H1 (cell line): ENCODE measurements at regions not wholly inside any gene's neighbourhood (a gene's known extent, or its start where the extent isn't known, plus 50 kb on each side); places are given as distances from the start of the nearest gene placed in this dataset.

Source experiments
- CTCF ChIA-PET: fragments of 300-600 bp; sonication (Branson Sonifier 250); formaldehyde crosslinking; loops from one replicate; lab custom pipeline; 2021; ENCODE audit not compliant: partially characterized antibody; lab: Charles Lee
- POLR2A ChIA-PET: fragments of 300-600 bp; sonication (Branson Sonifier 250); formaldehyde crosslinking; loops from one replicate; lab custom pipeline; 2021; ENCODE audit warnings: inconsistent platforms; ENCODE audit not compliant: partially characterized antibody; lab: Charles Lee
- DNase-seq, 2 experiments: peaks; one replicate each; pipeline versions ENCODE4 v3.0.0 to v3.0.0-alpha.2; 2010 to 2022; ENCODE audit warnings: low spot score in 2 of 2, low read depth in 1 of 2, mixed read lengths in 1 of 2
- FAIRE-seq: peaks from 2 replicates; lab custom pipeline; 2011; peaks lifted over from hg19 to GRCh38; lab: Jason Lieb, UNC
- H2AFZ ChIP-seq: 2 replicates; pipeline ENCODE4 v1.8.1; 2012; ENCODE audit warnings: low read length, inconsistent platforms
- H2AK5ac ChIP-seq: 2 replicates; pipeline ENCODE4 v1.6.1; 2013; ENCODE audit warnings: low read depth, low read length
- H2BK120ac ChIP-seq: replicated peaks from 2 replicates; pipeline ENCODE3; 2013; ENCODE audit warnings: low read depth, low read length, inconsistent platforms
- H2BK12ac ChIP-seq: 2 replicates; pipeline ENCODE4 v1.6.1; 2013; ENCODE audit warnings: low read depth, low read length
- H2BK15ac ChIP-seq: 2 replicates; pipeline ENCODE4 v1.6.1; 2013; ENCODE audit warnings: low read length
- H2BK20ac ChIP-seq: 2 replicates; pipeline ENCODE4 v1.6.1; 2013; ENCODE audit warnings: low read length
- H2BK5ac ChIP-seq: 2 replicates; pipeline ENCODE4 v1.6.1; 2013; ENCODE audit warnings: low read depth, low read length
- H3K14ac ChIP-seq: 2 replicates; pipeline ENCODE4 v1.6.1; 2013; ENCODE audit warnings: inconsistent platforms; ENCODE audit not compliant: insufficient read length
- H3K18ac ChIP-seq: 2 replicates; pipeline ENCODE4 v1.6.1; 2013; ENCODE audit warnings: low read length; ENCODE audit errors: extremely low read depth
- H3K23ac ChIP-seq: 2 replicates; pipeline ENCODE4 v1.6.1; 2013; ENCODE audit warnings: inconsistent platforms; ENCODE audit not compliant: insufficient read length
- H3K23me2 ChIP-seq: 2 replicates; pipeline ENCODE4 v1.6.1; 2013; ENCODE audit warnings: low read depth, low read length
- H3K27ac ChIP-seq: 2 replicates; pipeline ENCODE4 v1.6.1; 2011; ENCODE audit warnings: low read depth, low read length, inconsistent platforms
- H3K27me3 ChIP-seq, 4 experiments: replicated peaks in 1 of 4; 1 replicate in 1 of 4; 2 replicates in 3 of 4; pipeline versions ENCODE4 v1.6.1 to v1.8.1; 2011 to 2013; ENCODE audit warnings: low read length in 3 of 4, mild to moderate bottlenecking in 3 of 4, inconsistent platforms in 2 of 4, mixed read lengths in 2 of 4, moderate library complexity in 1 of 4; ENCODE audit not compliant: control insufficient read depth in 3 of 4, insufficient read depth in 3 of 4; ENCODE audit errors: extremely low read depth in 1 of 4
- H3K36me3 ChIP-seq, 4 experiments: 2 replicates each; pipeline versions ENCODE4 v1.6.1 to v1.8.1; 2011 to 2013; ENCODE audit warnings: mild to moderate bottlenecking in 4 of 4, low read length in 3 of 4, moderate library complexity in 2 of 4, control low read depth in 1 of 4, inconsistent platforms in 1 of 4; ENCODE audit not compliant: insufficient read depth in 4 of 4, control insufficient read depth in 2 of 4
- H3K4ac ChIP-seq: replicated peaks from 2 replicates; pipeline ENCODE3; 2013; ENCODE audit warnings: low read length, low read depth, mixed read lengths, inconsistent platforms; ENCODE audit not compliant: insufficient read length
- H3K4me1 ChIP-seq, 4 experiments: replicated peaks in 1 of 4; 1 replicate in 1 of 4; 2 replicates in 3 of 4; pipeline versions ENCODE4 v1.6.1 to v1.8.1; 2011 to 2013; ENCODE audit warnings: low read length in 3 of 4, inconsistent platforms in 2 of 4, mixed read lengths in 1 of 4; ENCODE audit not compliant: insufficient read depth in 4 of 4, control insufficient read depth in 3 of 4
- H3K4me2 ChIP-seq, 2 experiments: 2 replicates each; pipeline versions ENCODE4 v1.6.1 to v1.8.1; 2011 to 2013; ENCODE audit warnings: low read depth in 2 of 2, low read length in 2 of 2, control low read depth in 1 of 2, inconsistent platforms in 1 of 2, mild to moderate bottlenecking in 1 of 2; ENCODE audit not compliant: insufficient read depth in 1 of 2
- H3K4me3 ChIP-seq, 4 experiments: fragments of 200-600, 300-600 bp in 1 of 4; sonication (generic), shearing (Covaris generic), sonication (Bioruptor Twin) in 1 of 4; 2 replicates each; pipeline versions ENCODE4 v1.5.1 to v1.8.1; 2011 to 2016; ENCODE audit warnings: low read length in 4 of 4, low read depth in 3 of 4, control low read depth in 2 of 4, inconsistent platforms in 2 of 4, mild to moderate bottlenecking in 2 of 4, mixed read lengths in 1 of 4, moderate library complexity in 1 of 4; ENCODE audit not compliant: insufficient read depth in 2 of 4; ENCODE audit errors: extremely low read depth in 1 of 4
- H3K56ac ChIP-seq: replicated peaks from 2 replicates; pipeline ENCODE3; 2013; ENCODE audit warnings: low read depth, mild to moderate bottlenecking, mixed read lengths, low read length, inconsistent platforms; ENCODE audit not compliant: insufficient read length
- H3K79me1 ChIP-seq: 2 replicates; pipeline ENCODE4 v1.6.1; 2013; ENCODE audit warnings: low read depth, low read length, control low read depth
- H3K79me2 ChIP-seq, 2 experiments: 2 replicates each; pipeline versions ENCODE4 v1.6.1 to v1.8.1; 2012 to 2013; ENCODE audit warnings: low read length in 2 of 2, mild to moderate bottlenecking in 2 of 2, inconsistent platforms in 1 of 2; ENCODE audit not compliant: insufficient read depth in 2 of 2, control insufficient read depth in 1 of 2
- H3K9ac ChIP-seq, 4 experiments: replicated peaks in 1 of 4; 1 replicate in 1 of 4; 2 replicates in 3 of 4; pipeline versions ENCODE4 v1.6.1 to v1.8.1; 2011 to 2013; ENCODE audit warnings: low read depth in 3 of 4, low read length in 3 of 4, control low read depth in 2 of 4, mild to moderate bottlenecking in 2 of 4, moderate library complexity in 2 of 4, inconsistent platforms in 1 of 4; ENCODE audit errors: extremely low read depth in 1 of 4
- H3K9me3 ChIP-seq, 2 experiments: 2 replicates each; pipeline versions ENCODE4 v1.6.1 to v1.8.1; 2012 to 2013; ENCODE audit warnings: mild to moderate bottlenecking in 2 of 2, moderate library complexity in 2 of 2, control low read depth in 1 of 2, inconsistent platforms in 1 of 2, low read depth in 1 of 2, low read length in 1 of 2, mixed read lengths in 1 of 2; ENCODE audit not compliant: insufficient read depth in 2 of 2
- H4K20me1 ChIP-seq, 2 experiments: replicated peaks in 1 of 2; 2 replicates each; pipeline versions ENCODE3 to v1.8.1; 2011 to 2013; ENCODE audit warnings: inconsistent platforms in 2 of 2, low read length in 2 of 2, mild to moderate bottlenecking in 1 of 2; ENCODE audit not compliant: insufficient read depth in 2 of 2, control insufficient read depth in 1 of 2
- H4K5ac ChIP-seq: 2 replicates; pipeline ENCODE4 v1.6.1; 2013; ENCODE audit warnings: low read length, low read depth, mixed read lengths, inconsistent platforms; ENCODE audit not compliant: insufficient read length
- H4K8ac ChIP-seq: 2 replicates; pipeline ENCODE4 v1.8.0; 2013; ENCODE audit warnings: mild to moderate bottlenecking, moderate library complexity, low read length, inconsistent platforms; ENCODE audit not compliant: insufficient read depth; ENCODE audit errors: extremely low read depth
- H4K91ac ChIP-seq: replicated peaks from 2 replicates; pipeline ENCODE3; 2013; ENCODE audit warnings: low read length, mixed read lengths, inconsistent platforms; ENCODE audit not compliant: insufficient read length
- JUN ChIP-seq: IDR thresholded peaks from 2 replicates; pipeline ENCODE4 v1.6.1; 2011; ENCODE audit warnings: low read depth, mild to moderate bottlenecking, improper control_type of control experiment, low read length
- WGBS, 2 experiments: shearing (Covaris generic) in 1 of 2; methylation state at CpG; one replicate each; pipeline versions ENCODE4 v1.1.6 to v1.1.7; 2013 to 2015; ENCODE audit warnings: low lambda C conversion rate in 2 of 2, mixed read lengths in 2 of 2, inconsistent platforms in 1 of 2, low coverage in 1 of 2, missing lambda C conversion rate in 1 of 2; ENCODE audit not compliant: insufficient replicate concordance in 2 of 2, insufficient coverage in 1 of 2, insufficient read length in 1 of 2; ENCODE audit errors: extremely low coverage in 1 of 2, missing lambda C conversion rate in 1 of 2; 5-methylcytosine and 5-hydroxymethylcytosine counted together

GRCh38 chr5:107047048-107047447 lies 623.7 kb downstream of the EFNA5 start:
- Histone ChIP-seq H4K8ac (no peak overlapping the region), H3K14ac (no peak overlapping the region), H3K79me2 (no peaks in the 10 kb centered on the region), H3K56ac (no peak overlapping the region), H2BK20ac (no peak overlapping the region), H3K4me1 (no peaks in the 10 kb centered on the region), H3K4me3 (no peak overlapping the region), H3K4ac (no peak overlapping the region), H3K18ac (no peak overlapping the region), H4K20me1 (no peaks in the 10 kb centered on the region), H3K36me3 (no peaks in the 10 kb centered on the region), H2AFZ (no peak overlapping the region), H2AK5ac (no peak overlapping the region), H3K23me2 (no peaks in the 10 kb centered on the region), H2BK12ac (no peak overlapping the region), H4K91ac (no peak overlapping the region), H3K27ac (no peak overlapping the region), H3K9ac (no peak overlapping the region), H3K79me1 (no peaks in the 10 kb centered on the region), H3K23ac (no peak overlapping the region), H3K9me3 (0 out of 4 replicates have a peak, but pooled peaks cover 3 to 5% of the 10 kb centered on the region in 2 experiments), H2BK5ac (no peak overlapping the region), H4K5ac (no peak overlapping the region), H2BK120ac (no peak overlapping the region), H3K4me2 (no peak overlapping the region), H3K27me3 (peaks cover 0 to 1% (median 0%) of the 10 kb centered on the region in 4 experiments; a peak in 1 of 7 replicates), H2BK15ac (no peak overlapping the region)
- 72% methylated on average over 2 of the region's 2 CpGs; no CpG with 5 or more reads in 1 of the 2 experiments for WGBS, 2 experiments
- FAIRE-seq = no peak
- POLR2A ChIA-PET = no interaction called here
- TF ChIP-seq JUN = no peak
- DNase-seq = no peak
- CTCF ChIA-PET = interaction anchor here (1.2 kb wide), 1 partner anchor 202 kb away, joined by 3 read pairs; no protein-coding TSS in a partner anchor
